ENCODE measurements at regions not wholly inside any gene's neighbourhood (a gene's known extent, or its start where the extent isn't known, plus 50 kb on each side); places are given as distances from the start of the nearest gene placed in this dataset.

GRCh38 chr9:30744871-30745270 lies 1639.6 kb upstream of the ACO1 start:
- no peaks in the 10 kb centered on the region for H3K79me1 ChIP-seq (ENCODE audit: low read length)

GRCh38 chr9:30746589-30746988 lies 1637.9 kb upstream of the ACO1 start:
- Histone ChIP-seq H3K27ac (ENCODE audit: low read depth, low read length) (no peak overlapping the region), H3K18ac (ENCODE audit: low read length) (no peak overlapping the region), H3K27me3 (ENCODE audit: insufficient read depth, low read length) (no peaks in the 10 kb centered on the region), H2BK5ac (ENCODE audit: low read depth, low read length, poor library complexity) (no peak overlapping the region), H2AK5ac (ENCODE audit: low read length) (no peak overlapping the region), H4K12ac (ENCODE audit: low read depth, low read length) (no peak overlapping the region), H3K4me3 (ENCODE audit: low read depth, low read length) (no peak overlapping the region), H3K79me1 (ENCODE audit: low read length) (no peaks in the 10 kb centered on the region), H3K9ac (ENCODE audit: low read length) (no peak overlapping the region), H3K4me1 (ENCODE audit: control insufficient read depth in 1 of 2, insufficient read depth in 2 of 2, low read length in 2 of 2) (no peaks in the 10 kb centered on the region), H3K4ac (ENCODE audit: low read depth, low read length) (no peak overlapping the region), H3K36me3 (ENCODE audit: control insufficient read depth in 1 of 2, insufficient read depth in 2 of 2, low read length in 2 of 2) (no peaks in the 10 kb centered on the region), H3K79me2 (ENCODE audit: control insufficient read depth, insufficient read depth, low read length, poor library complexity) (no peaks in the 10 kb centered on the region), H2BK12ac (ENCODE audit: low read length) (no peak overlapping the region), H4K91ac (ENCODE audit: low read depth, low read length) (no peak overlapping the region), H4K8ac (ENCODE audit: low read depth, low read length) (no peak overlapping the region), H3K4me2 (ENCODE audit: low read length) (no peak overlapping the region), H2BK120ac (ENCODE audit: insufficient read depth, low read length, poor library complexity) (no peak overlapping the region), H2AFZ (ENCODE audit: insufficient read depth, low read length, poor library complexity) (no peak overlapping the region), H3K9me3 (ENCODE audit: insufficient read depth, low read depth, low read length) (no peaks in the 10 kb centered on the region), H3K23ac (ENCODE audit: low read length) (no peak overlapping the region), H3K14ac (ENCODE audit: low read length) (no peak overlapping the region)
- no peak for DNase-seq

More at GRCh38 chr9:30744871-30745270, 1639.6 kb upstream of the ACO1 start:
- Histone ChIP-seq H3K4me3 (ENCODE audit: low read depth, low read length) (no peak overlapping the region), H3K23ac (ENCODE audit: low read length) (no peak overlapping the region), H2BK5ac (ENCODE audit: low read depth, low read length, poor library complexity) (no peak overlapping the region), H2AK5ac (ENCODE audit: low read length) (no peak overlapping the region), H3K27me3 (ENCODE audit: insufficient read depth, low read length) (no peaks in the 10 kb centered on the region), H3K79me2 (ENCODE audit: control insufficient read depth, insufficient read depth, low read length, poor library complexity) (no peaks in the 10 kb centered on the region), H2BK120ac (ENCODE audit: insufficient read depth, low read length, poor library complexity) (no peak overlapping the region), H3K4me1 (ENCODE audit: control insufficient read depth in 1 of 2, insufficient read depth in 2 of 2, low read length in 2 of 2) (no peaks in the 10 kb centered on the region), H3K27ac (ENCODE audit: low read depth, low read length) (no peak overlapping the region), H4K12ac (ENCODE audit: low read depth, low read length) (no peak overlapping the region), H2BK12ac (ENCODE audit: low read length) (no peak overlapping the region), H4K8ac (ENCODE audit: low read depth, low read length) (no peak overlapping the region), H3K9me3 (ENCODE audit: insufficient read depth, low read depth, low read length) (no peaks in the 10 kb centered on the region), H3K36me3 (ENCODE audit: control insufficient read depth in 1 of 2, insufficient read depth in 2 of 2, low read length in 2 of 2) (no peaks in the 10 kb centered on the region), H3K18ac (ENCODE audit: low read length) (no peak overlapping the region), H3K14ac (ENCODE audit: low read length) (no peak overlapping the region), H2AFZ (ENCODE audit: insufficient read depth, low read length, poor library complexity) (no peak overlapping the region), H3K4ac (ENCODE audit: low read depth, low read length) (no peak overlapping the region), H3K4me2 (ENCODE audit: low read length) (no peak overlapping the region), H3K9ac (ENCODE audit: low read length) (no peak overlapping the region), H4K91ac (ENCODE audit: low read depth, low read length) (no peak overlapping the region)
- DNase-seq, result no peak
- no CpG with 5 or more reads among the region's 2 CpGs for WGBS (ENCODE audit: extremely low coverage, insufficient coverage, insufficient read length)

- Histone ChIP-seq H3K9me3 (ENCODE audit: insufficient read depth, low read depth, low read length) (peaks cover 8% of the 10 kb centered on the region), H3K23ac (ENCODE audit: low read length) (no peak overlapping the region), H2BK5ac (ENCODE audit: low read depth, low read length, poor library complexity) (no peak overlapping the region), H2AK5ac (ENCODE audit: low read length) (no peak overlapping the region), H2BK120ac (ENCODE audit: insufficient read depth, low read length, poor library complexity) (no peak overlapping the region), H3K27me3 (ENCODE audit: insufficient read depth, low read length) (no peaks in the 10 kb centered on the region), H4K8ac (ENCODE audit: low read depth, low read length) (no peak overlapping the region), H3K79me1 (ENCODE audit: low read length) (no peaks in the 10 kb centered on the region), H3K4ac (ENCODE audit: low read depth, low read length) (no peak overlapping the region), H3K4me1 (ENCODE audit: control insufficient read depth in 1 of 2, insufficient read depth in 2 of 2, low read length in 2 of 2) (no peaks in the 10 kb centered on the region), H3K18ac (ENCODE audit: low read length) (no peak overlapping the region), H3K79me2 (ENCODE audit: control insufficient read depth, insufficient read depth, low read length, poor library complexity) (no peaks in the 10 kb centered on the region), H3K14ac (ENCODE audit: low read length) (no peak overlapping the region), H2BK12ac (ENCODE audit: low read length) (no peak overlapping the region), H4K12ac (ENCODE audit: low read depth, low read length) (no peak overlapping the region), H2AFZ (ENCODE audit: insufficient read depth, low read length, poor library complexity) (no peak overlapping the region), H3K36me3 (ENCODE audit: control insufficient read depth in 1 of 2, insufficient read depth in 2 of 2, low read length in 2 of 2) (no peaks in the 10 kb centered on the region), H3K4me3 (ENCODE audit: low read depth, low read length) (no peak overlapping the region), H3K27ac (ENCODE audit: low read depth, low read length) (no peak overlapping the region), H4K91ac (ENCODE audit: low read depth, low read length) (no peak overlapping the region), H3K9ac (ENCODE audit: low read length) (no peak overlapping the region), H3K4me2 (ENCODE audit: low read length) (no peak overlapping the region)
- no CpG with 5 or more reads among the region's 8 CpGs for WGBS (ENCODE audit: extremely low coverage, insufficient coverage, insufficient read length)
- DNase-seq, result no peak
Measured at GRCh38 chr9:30757723-30758122, 1626.7 kb upstream of the ACO1 start.

GRCh38 chr9:30758726-30759446 lies 1625.6 kb upstream of the ACO1 start:
- Histone ChIP-seq H2AK5ac (ENCODE audit: low read length) (no peak overlapping the region), H3K4me2 (ENCODE audit: low read length) (no peak overlapping the region), H3K27me3 (ENCODE audit: insufficient read depth, low read length) (no peaks in the 10 kb centered on the region), H3K36me3 (ENCODE audit: control insufficient read depth in 1 of 2, insufficient read depth in 2 of 2, low read length in 2 of 2) (no peaks in the 10 kb centered on the region), H2AFZ (ENCODE audit: insufficient read depth, low read length, poor library complexity) (no peak overlapping the region), H3K9ac (ENCODE audit: low read length) (no peak overlapping the region), H3K79me2 (ENCODE audit: control insufficient read depth, insufficient read depth, low read length, poor library complexity) (no peaks in the 10 kb centered on the region), H3K9me3 (ENCODE audit: insufficient read depth, low read depth, low read length) (peaks cover 8% of the 10 kb centered on the region), H4K8ac (ENCODE audit: low read depth, low read length) (no peak overlapping the region), H3K23ac (ENCODE audit: low read length) (no peak overlapping the region), H2BK12ac (ENCODE audit: low read length) (no peak overlapping the region), H4K12ac (ENCODE audit: low read depth, low read length) (no peak overlapping the region), H3K79me1 (ENCODE audit: low read length) (no peaks in the 10 kb centered on the region), H2BK120ac (ENCODE audit: insufficient read depth, low read length, poor library complexity) (no peak overlapping the region), H4K91ac (ENCODE audit: low read depth, low read length) (no peak overlapping the region), H3K27ac (ENCODE audit: low read depth, low read length) (no peak overlapping the region), H3K18ac (ENCODE audit: low read length) (no peak overlapping the region), H2BK5ac (ENCODE audit: low read depth, low read length, poor library complexity) (no peak overlapping the region), H3K14ac (ENCODE audit: low read length) (no peak overlapping the region), H3K4me3 (ENCODE audit: low read depth, low read length) (peak overlapping the region; percentile 44), H3K4me1 (ENCODE audit: control insufficient read depth in 1 of 2, insufficient read depth in 2 of 2, low read length in 2 of 2) (no peaks in the 10 kb centered on the region), H3K4ac (ENCODE audit: low read depth, low read length) (no peak overlapping the region)
- no peak for DNase-seq
- no CpG with 5 or more reads among the region's 24 CpGs for WGBS (ENCODE audit: extremely low coverage, insufficient coverage, insufficient read length)
